ENCODE measurements at regions not wholly inside any gene's neighbourhood (a gene's known extent, or its start where the extent isn't known, plus 50 kb on each side); places are given as distances from the start of the nearest gene placed in this dataset.

- TF ChIP-seq ZNF274 (IDR thresholded peaks at IDR 0.05; ENCODE audit: borderline replicate concordance, extremely low read depth, low read length) (no peak), CTCF (IDR thresholded peaks at IDR 0.05; ENCODE audit: control extremely low read depth in 1 of 3, insufficient read depth in 1 of 3, low read depth in 1 of 3, low read length in 3 of 3) (no peak), EZH2 (IDR thresholded peaks at IDR 0.05; ENCODE audit: low read depth, low read length, severe bottlenecking) (no peak), EGR1 (IDR thresholded peaks at IDR 0.05; ENCODE audit: borderline replicate concordance, low read depth, low read length) (no peak), EP300 (IDR thresholded peaks at IDR 0.05; ENCODE audit: borderline replicate concordance in 1 of 2, low read depth in 2 of 2, low read length in 2 of 2) (no peak), TAF1 (IDR thresholded peaks at IDR 0.05; ENCODE audit: low read depth, low read length) (no peak), JUN (IDR thresholded peaks at IDR 0.05; ENCODE audit: low read depth, low read length) (no peak)
These were observed 55.4 kb upstream of the IGFBP3 start for GRCh38 chr7:45976485-45976856.

All from H1 (cell line).